Ascending aorta (tissue), 2 donors: ENCODE measurements at regions not wholly inside any gene's neighbourhood (a gene's known extent, or its start where the extent isn't known, plus 50 kb on each side); places are given as distances from the start of the nearest gene placed in this dataset.
A peak's percentile ranks its signal among the peaks of the same experiment; 100 is the strongest.

Experiments used
- DNase-seq, 2 donors: peaks; one replicate each; pipeline ENCODE4 v3.0.0-alpha.2; 2019; ENCODE audit warnings: low spot score in 2 of 2
- H3K27ac ChIP-seq, 2 donors: fragments of 200-600 bp; sonication (generic); one replicate each; pipeline ENCODE4 v1.5.1; 2016 to 2017; ENCODE audit warnings: mild to moderate bottlenecking in 1 of 2
- H3K27me3 ChIP-seq: fragments of 200-600 bp; sonication (generic); one replicate; pipeline ENCODE4 v1.5.1; 2017
- H3K36me3 ChIP-seq, 2 donors: fragments of 200-600 bp; sonication (generic); one replicate each; pipeline ENCODE4 v1.5.1; 2016
- H3K4me1 ChIP-seq, 2 donors: fragments of 200-600 bp; sonication (generic); one replicate each; pipeline ENCODE4 v1.5.1; 2016 to 2017; ENCODE audit warnings: mild to moderate bottlenecking in 1 of 2
- H3K4me3 ChIP-seq, 2 donors: fragments of 200-600 bp; sonication (generic); one replicate each; pipeline ENCODE4 v1.5.1; 2016 to 2017; ENCODE audit warnings: mild to moderate bottlenecking in 1 of 2
- H3K9me3 ChIP-seq, 2 donors: fragments of 200-600 bp; sonication (generic); one replicate each; pipeline ENCODE4 v1.5.1; 2016
- CTCF ChIP-seq, 3 experiments: fragments of 200-600 bp in 2 of 3; fragments of 450-650 bp in 1 of 3; sonication (generic) in 2 of 3; IDR thresholded peaks; one replicate each; pipeline ENCODE4 v1.5.1; 2016 to 2019; ENCODE audit warnings: antibody characterized with exemption in 3 of 3, mild to moderate bottlenecking in 1 of 3, moderate library complexity in 1 of 3
- intact Hi-C: fragments of 100-400 bp; cut with DNase I; formaldehyde crosslinking; loops from one replicate; pipeline ENCODE4 v1.15.1; 2023

- Histone ChIP-seq H3K27ac (no peak overlapping the region), H3K4me1 (peaks cover 14 to 33% of the 10 kb centered on the region in 2 donors), H3K4me3 (no peak overlapping the region), H3K9me3 (no peaks in the 10 kb centered on the region), H3K27me3 (no peaks in the 10 kb centered on the region), H3K36me3 (no peaks in the 10 kb centered on the region)
- no peak for TF ChIP-seq CTCF (IDR thresholded peaks at IDR 0.05)
- no peak for DNase-seq
- intact Hi-C loops, result loop anchor here (5.0 kb wide), 1 partner anchor 73 kb away; the partner anchor contains the start of gene ITGA6
These were observed 73.0 kb upstream of the ITGA6 start for GRCh38 chr2:172354347-172354746.

- no peak for DNase-seq
- H3K9me3 ChIP-seq, result no peaks in the 10 kb centered on the region
- no peaks in the 10 kb centered on the region for H3K27me3 ChIP-seq
- H3K36me3 ChIP-seq, result no peaks in the 10 kb centered on the region
- no peak overlapping the region for H3K4me3 ChIP-seq
- H3K4me1 ChIP-seq, result peaks cover 9 to 25% of the 10 kb centered on the region in 2 donors
- intact Hi-C loops, result no loop called here
- no peak overlapping the region for H3K27ac ChIP-seq
- no peak for TF ChIP-seq CTCF (IDR thresholded peaks at IDR 0.05)
These were observed 69.9 kb upstream of the ITGA6 start for GRCh38 chr2:172357442-172357841.

- DNase-seq, result peak in 1 of 2 donors; percentile 67
- intact Hi-C loops, result no loop called here
- H3K27ac ChIP-seq, result no peak overlapping the region
- no peak for TF ChIP-seq CTCF (IDR thresholded peaks at IDR 0.05)
- no peaks in the 10 kb centered on the region for H3K36me3 ChIP-seq
- no peaks in the 10 kb centered on the region for H3K9me3 ChIP-seq
- no peak overlapping the region for H3K4me3 ChIP-seq
- H3K4me1 ChIP-seq, result peaks cover 9 to 25% of the 10 kb centered on the region in 2 donors
- no peaks in the 10 kb centered on the region for H3K27me3 ChIP-seq
These were observed 68.5 kb upstream of the ITGA6 start for GRCh38 chr2:172358691-172359556.

- TF ChIP-seq CTCF (IDR thresholded peaks at IDR 0.05), result no peak
- H3K36me3 ChIP-seq, result no peaks in the 10 kb centered on the region
- no peak overlapping the region for H3K27ac ChIP-seq
- H3K9me3 ChIP-seq, result no peaks in the 10 kb centered on the region
- no peaks in the 10 kb centered on the region for H3K27me3 ChIP-seq
- intact Hi-C loops, result no loop called here
- DNase-seq, result no peak
- no peak overlapping the region for H3K4me3 ChIP-seq
- H3K4me1 ChIP-seq, result peaks cover 9 to 25% of the 10 kb centered on the region in 2 donors
These were observed 66.0 kb upstream of the ITGA6 start for GRCh38 chr2:172361360-172361759.

GRCh38 chr2:172361840-172362239 is 65.5 kb upstream of the ITGA6 start:
- TF ChIP-seq CTCF (IDR thresholded peaks at IDR 0.05), result no peak
- Histone ChIP-seq H3K9me3 (no peaks in the 10 kb centered on the region), H3K4me1 (peaks cover 9 to 25% of the 10 kb centered on the region in 2 donors), H3K4me3 (no peak overlapping the region), H3K36me3 (no peaks in the 10 kb centered on the region), H3K27ac (no peak overlapping the region), H3K27me3 (no peaks in the 10 kb centered on the region)
- no peak for DNase-seq
- intact Hi-C loops, result no loop called here
